CD4-positive, alpha-beta T cell treated with Interferon alpha-2 for 1 hour (primary cell): ENCODE measurements at regions not wholly inside any gene's neighbourhood (a gene's known extent, or its start where the extent isn't known, plus 50 kb on each side); places are given as distances from the start of the nearest gene placed in this dataset.

Source experiments
- DNase-seq, 2 donors: peaks; one replicate each; pipeline ENCODE4 v3.0.0-alpha.2; 2020 to 2022

DNA sequence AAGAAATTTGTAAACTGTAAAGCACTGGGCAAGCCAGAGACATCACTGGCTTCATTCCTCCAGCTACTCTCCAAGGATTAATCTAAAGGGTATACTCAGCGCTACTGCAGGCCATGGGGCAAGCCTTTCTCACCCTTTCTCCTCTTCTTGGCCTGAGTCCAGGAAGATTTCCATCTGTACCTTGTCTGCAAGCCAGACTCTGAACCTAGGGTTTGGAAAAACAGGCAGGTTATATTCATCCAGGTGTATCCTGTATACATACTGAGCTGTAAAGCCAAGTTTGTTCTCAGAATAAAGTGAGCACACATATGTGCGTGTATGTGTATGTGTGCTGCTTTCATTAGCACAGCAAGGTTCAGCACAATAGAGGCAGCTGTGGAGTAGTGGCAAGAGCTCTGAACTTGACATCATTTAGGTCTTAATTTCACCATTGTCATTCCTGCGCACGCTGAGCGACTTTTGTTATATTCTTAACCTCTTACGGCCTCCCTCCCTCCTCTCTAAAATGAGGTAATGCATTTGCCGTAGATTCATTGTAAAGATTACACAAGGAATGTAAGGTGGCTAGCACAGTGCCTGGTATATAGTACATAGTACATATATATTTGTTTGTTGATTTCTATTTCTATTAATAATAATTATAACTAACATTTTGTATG lies 128.1 kb upstream of the JUN start:
- no peak for DNase-seq

DNA sequence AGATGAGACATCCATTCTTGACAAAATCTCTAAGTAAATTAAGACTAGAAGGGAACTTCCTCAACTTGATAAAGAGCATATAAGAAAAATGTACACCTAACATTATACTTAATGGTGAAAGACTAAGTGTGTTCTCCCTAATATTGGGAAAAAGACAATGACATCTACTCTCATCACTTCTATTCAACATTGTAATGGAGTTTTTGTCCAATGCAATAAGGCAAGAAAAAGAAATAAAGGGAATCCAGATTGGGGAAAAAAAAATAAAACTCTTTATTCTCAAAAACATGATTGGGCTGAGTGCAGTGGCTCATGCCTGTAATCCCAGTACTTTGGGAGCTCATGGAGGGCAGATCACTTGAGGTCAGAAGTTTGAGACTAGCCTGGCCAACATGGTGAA lies 131.1 kb upstream of the JUN start:
- DNase-seq: no peak

DNA sequence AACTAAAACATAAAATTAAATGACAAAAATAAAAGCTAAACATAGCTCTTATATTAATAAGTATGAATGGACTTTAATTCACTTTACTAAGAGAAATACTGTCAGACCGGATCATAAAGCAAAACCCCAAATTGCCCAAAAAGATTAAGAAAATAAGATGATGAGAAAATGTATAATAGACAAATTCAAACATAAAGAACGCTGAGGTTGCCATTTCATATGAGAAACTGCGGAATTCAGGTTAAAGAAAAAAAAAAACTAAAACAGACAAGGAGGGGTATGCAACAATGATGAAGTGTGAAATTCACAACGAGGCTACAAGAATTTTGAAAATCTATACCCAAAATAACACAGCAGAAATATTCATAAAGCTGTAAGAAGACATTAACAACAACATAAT lies 133.6 kb upstream of the JUN start:
- DNase-seq: no peak

DNA sequence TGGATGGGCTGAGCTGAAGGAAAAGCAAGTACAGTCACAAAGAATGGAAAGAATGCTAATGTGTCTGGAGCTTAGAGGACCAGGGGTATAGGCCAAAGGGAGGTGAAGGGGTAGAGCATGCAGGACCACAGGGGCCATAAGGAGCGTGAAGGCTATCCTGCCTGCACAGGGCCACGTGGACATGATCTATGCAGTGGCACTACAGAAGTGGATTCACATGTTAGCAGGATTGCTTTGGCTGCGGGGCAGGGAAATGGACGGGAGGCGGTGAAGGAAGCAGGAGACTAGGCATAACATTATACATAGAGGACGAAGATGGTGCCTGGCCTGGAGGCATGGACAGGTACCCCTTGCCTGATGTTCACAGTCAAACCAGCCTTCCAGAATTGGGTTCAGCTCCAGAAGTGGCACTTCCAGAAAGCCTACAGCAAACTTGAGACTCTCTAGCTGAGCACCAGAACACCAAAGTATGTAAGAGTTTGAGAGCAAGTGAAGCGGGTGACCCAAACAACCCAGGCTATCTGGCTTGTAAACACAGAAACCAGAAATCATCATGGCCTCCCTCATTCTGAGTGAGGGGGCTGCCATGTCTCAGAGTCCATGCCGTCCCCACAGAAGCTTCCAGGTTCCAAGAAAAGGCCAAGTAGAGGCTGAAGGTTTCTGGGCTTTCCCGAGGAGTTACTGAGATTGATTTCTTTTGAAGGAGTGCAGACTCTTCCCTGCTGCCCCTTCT lies 135.5 kb upstream of the JUN start:
- no peak for DNase-seq

GRCh38 chr1:58919959-58920321 lies 136.1 kb upstream of the JUN start:
- DNase-seq: no peak

GRCh38 chr1:58921342-58921741 lies 137.5 kb upstream of the JUN start:
- DNase-seq: no peak

- no peak for DNase-seq
Measured at GRCh38 chr1:58921751-58922150, 137.9 kb upstream of the JUN start.

- peak; percentile 33 to 47 for DNase-seq
Measured at GRCh38 chr1:58922302-58923089, 138.6 kb upstream of the JUN start.

- no peak for DNase-seq
Measured at GRCh38 chr1:58923090-58923470, 139.2 kb upstream of the JUN start.

DNA sequence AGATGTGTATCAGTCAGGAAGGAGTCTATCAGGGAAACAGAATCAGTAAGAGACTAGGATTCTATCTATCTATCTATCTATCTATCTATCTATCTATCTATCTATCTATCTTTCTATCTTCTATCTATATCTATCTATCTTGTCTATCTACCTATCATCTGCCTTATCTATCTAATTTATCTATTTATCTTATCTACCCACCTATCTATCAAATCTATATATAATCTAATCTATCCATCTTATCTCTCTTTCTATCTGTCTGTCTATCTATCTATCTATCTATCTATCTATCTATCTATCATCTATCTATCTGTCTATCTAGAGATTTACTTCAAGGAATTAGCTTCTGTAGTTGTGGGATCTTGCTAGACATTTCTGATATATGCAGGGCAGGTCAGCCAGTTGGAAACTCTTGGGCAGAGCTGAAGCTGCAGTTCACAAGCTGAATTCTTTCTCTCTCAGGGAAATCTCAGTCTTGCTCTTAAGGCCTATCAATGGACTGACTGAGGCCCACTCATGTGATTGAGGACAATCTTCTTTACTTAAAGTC lies 140.2 kb upstream of the JUN start:
- DNase-seq: no peak

DNA sequence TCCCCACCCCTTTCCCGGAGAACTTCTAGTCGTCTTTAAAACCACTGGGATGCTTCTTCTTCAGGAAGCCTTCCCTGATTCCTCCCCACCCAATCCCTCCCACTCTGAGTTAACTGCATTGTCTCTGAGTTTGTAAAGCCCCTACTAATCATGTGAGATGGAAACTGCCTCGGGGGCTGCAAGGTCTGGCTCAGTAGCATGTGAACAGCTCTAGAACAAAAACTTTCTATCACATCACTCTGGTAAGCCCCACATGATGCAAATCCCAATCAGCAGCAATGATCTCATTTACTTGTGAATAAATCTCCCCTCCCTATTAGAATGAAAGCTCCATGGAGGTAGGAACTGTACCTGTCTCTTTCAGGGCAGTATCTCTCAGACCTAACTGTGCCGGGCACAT lies 141.0 kb upstream of the JUN start:
- DNase-seq: no peak

GRCh38 chr1:58925247-58925646 lies 141.4 kb upstream of the JUN start:
- DNase-seq: no peak

- DNase-seq: no peak
Measured at GRCh38 chr1:58926152-58926551, 142.3 kb upstream of the JUN start.

- no peak for DNase-seq
Measured at GRCh38 chr1:58927041-58927721, 143.3 kb upstream of the JUN start.

DNA sequence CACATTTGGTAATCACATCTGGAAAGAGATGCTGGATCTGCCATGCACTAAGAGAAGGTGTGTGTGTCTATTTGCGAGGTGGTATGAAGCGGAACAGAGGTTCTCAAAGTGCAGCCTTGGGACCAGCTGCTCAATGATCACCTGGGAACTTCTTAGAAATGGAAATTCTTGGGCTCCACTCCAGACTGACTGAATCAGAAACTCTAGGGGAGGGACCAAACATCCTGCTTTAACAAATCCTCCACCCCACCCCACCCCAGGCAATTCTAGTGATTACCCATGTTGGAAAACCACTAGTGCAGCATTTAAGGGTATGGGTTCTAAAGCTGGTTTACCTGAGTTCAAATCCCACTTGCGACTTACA lies 143.9 kb upstream of the JUN start:
- DNase-seq: no peak

- DNase-seq: no peak
Measured at GRCh38 chr1:58928514-58928913, 144.7 kb upstream of the JUN start.

GRCh38 chr1:58929671-58930325 lies 146.0 kb upstream of the JUN start:
- DNase-seq: peak; percentile 18 to 20

GRCh38 chr1:58931024-58931423 lies 147.2 kb upstream of the JUN start:
- no peak for DNase-seq

- no peak for DNase-seq
Measured at GRCh38 chr1:58931756-58932155, 147.9 kb upstream of the JUN start.

DNA sequence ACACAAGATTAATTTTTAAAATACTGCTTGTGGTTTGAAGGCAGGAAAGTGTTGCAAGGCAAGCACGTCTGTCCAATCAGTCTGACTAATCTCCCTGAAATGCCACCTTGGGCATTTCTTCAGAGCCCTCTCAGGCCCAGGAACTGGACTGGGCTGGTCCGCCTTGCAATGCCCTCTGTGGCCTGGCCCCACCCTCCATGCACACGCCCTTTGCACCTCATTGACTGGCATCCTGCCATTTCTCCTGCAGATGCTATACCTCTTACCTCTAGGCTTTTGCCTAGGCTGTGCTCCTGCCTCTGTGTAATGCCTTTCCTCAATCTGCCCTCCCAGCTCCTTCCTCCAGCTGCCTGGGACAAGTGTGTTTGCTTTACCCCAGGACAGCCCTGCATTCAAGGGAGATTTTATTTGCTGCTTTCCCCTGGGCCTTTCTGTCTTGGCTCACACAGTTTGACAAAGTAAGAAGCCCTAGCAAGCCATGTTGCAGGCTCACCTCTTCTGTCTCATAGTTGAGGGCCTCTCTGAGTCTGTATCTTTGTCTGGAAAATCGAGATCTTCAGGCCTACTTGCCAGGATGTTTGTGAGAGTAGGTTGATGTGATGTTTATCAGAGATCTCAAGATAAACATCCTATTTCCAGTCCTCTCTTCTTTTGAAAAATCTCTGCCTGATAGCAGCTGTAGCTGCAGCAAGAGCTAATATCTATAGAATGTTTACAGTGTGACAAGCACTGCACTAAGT lies 149.2 kb upstream of the JUN start:
- DNase-seq: peak; percentile 10 to 16

DNA sequence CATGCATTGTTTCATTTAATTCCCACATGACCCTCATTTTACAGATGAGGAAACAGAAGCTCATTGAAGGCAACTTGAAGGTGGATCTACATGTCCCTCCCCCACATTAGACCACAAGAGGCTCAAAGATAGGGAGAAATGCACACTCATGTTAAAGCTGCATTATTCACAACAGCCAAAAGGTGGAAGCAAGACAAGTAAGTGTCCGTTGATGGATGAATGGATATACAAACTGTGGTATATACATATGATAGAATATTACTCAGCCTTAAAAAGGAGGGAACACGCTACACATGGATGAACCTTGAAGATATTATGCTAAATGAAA lies 149.7 kb upstream of the JUN start:
- DNase-seq: no peak

DNA sequence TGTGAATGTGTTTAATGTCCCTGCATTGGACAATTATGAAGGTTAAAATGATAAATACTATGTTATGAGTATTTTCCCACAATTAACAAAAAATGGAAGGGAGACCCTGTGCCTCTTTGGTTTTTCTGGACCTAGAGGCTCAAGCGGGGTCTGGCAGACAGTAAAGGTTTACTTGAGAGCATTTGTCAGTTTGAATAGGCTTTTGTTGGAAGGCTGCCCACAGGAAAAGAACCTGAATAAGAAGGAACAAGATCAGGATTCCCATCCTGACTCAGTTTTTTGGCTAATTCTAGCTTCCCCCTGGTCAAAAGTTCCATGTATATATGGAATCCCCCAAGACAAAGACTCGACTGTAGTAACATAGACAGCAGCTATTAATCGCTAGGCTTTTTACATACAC lies 150.9 kb upstream of the JUN start:
- no peak for DNase-seq
